ENCODE measurements at regions not wholly inside any gene's neighbourhood (a gene's known extent, or its start where the extent isn't known, plus 50 kb on each side); places are given as distances from the start of the nearest gene placed in this dataset.
"Not testable (repeated sequence)": the region's sequence is repeated elsewhere in the genome, so short reads cannot be mapped to it uniquely, and the experiment has no call there.

- intact Hi-C loops (cut with micrococcal nuclease) = no loop called here
- no peaks in the 10 kb centered on the region for H3K4me1 Mint-ChIP-seq
- no peak for TF ChIP-seq CTCF (IDR thresholded peaks at IDR 0.05)
- no peak for ATAC-seq (ENCODE audit: low read depth)
- ChIA-PET POLR2A (no interaction called here), CTCF (no interaction called here)
- no peaks in the 10 kb centered on the region for H3K36me3 Mint-ChIP-seq (ENCODE audit: low read depth)
- H3K9me3 Mint-ChIP-seq = peaks cover 5% of the 10 kb centered on the region
- H3K27ac Mint-ChIP-seq = no peak overlapping the region
- no peaks in the 10 kb centered on the region for H3K27me3 Mint-ChIP-seq
- no peak for DNase-seq
- no peak overlapping the region for H3K4me3 Mint-ChIP-seq
These were observed 1209.8 kb downstream of the FLRT2 start for GRCh38 chr14:86739761-86740160.

- H3K9me3 Mint-ChIP-seq; H3K27me3 Mint-ChIP-seq; POLR2A ChIA-PET; DNase-seq; CTCF ChIA-PET; H3K27ac Mint-ChIP-seq; H3K4me1 Mint-ChIP-seq; intact Hi-C loops (cut with micrococcal nuclease); H3K4me3 Mint-ChIP-seq; ATAC-seq (ENCODE audit: low read depth); H3K36me3 Mint-ChIP-seq (ENCODE audit: low read depth): not testable (repeated sequence)
These were observed 1201.5 kb downstream of the FLRT2 start for GRCh38 chr14:86731427-86731826.

GRCh38 chr14:86723254-86723624, 1193.3 kb downstream of the FLRT2 start:
- DNase-seq = no peak
- no peaks in the 10 kb centered on the region for H3K36me3 Mint-ChIP-seq (ENCODE audit: low read depth)
- H3K4me3 Mint-ChIP-seq = no peak overlapping the region
- intact Hi-C loops (cut with micrococcal nuclease) = no loop called here
- POLR2A ChIA-PET = no interaction called here
- no peaks in the 10 kb centered on the region for H3K4me1 Mint-ChIP-seq
- CTCF ChIA-PET = no interaction called here
- no peak overlapping the region for H3K27ac Mint-ChIP-seq
- no peak for TF ChIP-seq CTCF (IDR thresholded peaks at IDR 0.05)
- no peak for ATAC-seq (ENCODE audit: low read depth)
- peaks cover 9% of the 10 kb centered on the region for H3K9me3 Mint-ChIP-seq
- no peaks in the 10 kb centered on the region for H3K27me3 Mint-ChIP-seq

- DNase-seq = no peak
- Mint-ChIP-seq H3K4me3 (no peak overlapping the region), H3K27ac (no peak overlapping the region), H3K27me3 (no peaks in the 10 kb centered on the region), H3K9me3 (peaks cover 9% of the 10 kb centered on the region), H3K36me3 (ENCODE audit: low read depth) (no peaks in the 10 kb centered on the region), H3K4me1 (no peaks in the 10 kb centered on the region)
- TF ChIP-seq CTCF (IDR thresholded peaks at IDR 0.05) = no peak
- intact Hi-C loops (cut with micrococcal nuclease) = no loop called here
- ChIA-PET POLR2A (no interaction called here), CTCF (no interaction called here)
- no peak for ATAC-seq (ENCODE audit: low read depth)
These were observed 1192.8 kb downstream of the FLRT2 start for GRCh38 chr14:86722612-86723253.

- Mint-ChIP-seq H3K27ac (no peak overlapping the region), H3K4me1 (no peaks in the 10 kb centered on the region), H3K27me3 (no peaks in the 10 kb centered on the region), H3K4me3 (no peak overlapping the region), H3K9me3 (peaks cover 5% of the 10 kb centered on the region), H3K36me3 (ENCODE audit: low read depth) (no peaks in the 10 kb centered on the region)
- no peak for TF ChIP-seq CTCF (IDR thresholded peaks at IDR 0.05)
- ChIA-PET POLR2A (no interaction called here), CTCF (no interaction called here)
- ATAC-seq (ENCODE audit: low read depth) (no peak), DNase-seq (no peak)
- intact Hi-C loops (cut with micrococcal nuclease) = no loop called here
These were observed 1184.6 kb downstream of the FLRT2 start for GRCh38 chr14:86714575-86714974.

GRCh38 chr14:86714153-86714552, 1184.2 kb downstream of the FLRT2 start:
- Mint-ChIP-seq H3K4me1 (no peaks in the 10 kb centered on the region), H3K27me3 (no peaks in the 10 kb centered on the region), H3K9me3 (peaks cover 5% of the 10 kb centered on the region), H3K27ac (no peak overlapping the region), H3K36me3 (ENCODE audit: low read depth) (no peaks in the 10 kb centered on the region), H3K4me3 (no peak overlapping the region)
- ATAC-seq (ENCODE audit: low read depth) (no peak), DNase-seq (no peak)
- intact Hi-C loops (cut with micrococcal nuclease) = no loop called here
- ChIA-PET POLR2A (no interaction called here), CTCF (no interaction called here)
- no peak for TF ChIP-seq CTCF (IDR thresholded peaks at IDR 0.05)
